ENCODE measurements at regions not wholly inside any gene's neighbourhood (a gene's known extent, or its start where the extent isn't known, plus 50 kb on each side); places are given as distances from the start of the nearest gene placed in this dataset.

DNA sequence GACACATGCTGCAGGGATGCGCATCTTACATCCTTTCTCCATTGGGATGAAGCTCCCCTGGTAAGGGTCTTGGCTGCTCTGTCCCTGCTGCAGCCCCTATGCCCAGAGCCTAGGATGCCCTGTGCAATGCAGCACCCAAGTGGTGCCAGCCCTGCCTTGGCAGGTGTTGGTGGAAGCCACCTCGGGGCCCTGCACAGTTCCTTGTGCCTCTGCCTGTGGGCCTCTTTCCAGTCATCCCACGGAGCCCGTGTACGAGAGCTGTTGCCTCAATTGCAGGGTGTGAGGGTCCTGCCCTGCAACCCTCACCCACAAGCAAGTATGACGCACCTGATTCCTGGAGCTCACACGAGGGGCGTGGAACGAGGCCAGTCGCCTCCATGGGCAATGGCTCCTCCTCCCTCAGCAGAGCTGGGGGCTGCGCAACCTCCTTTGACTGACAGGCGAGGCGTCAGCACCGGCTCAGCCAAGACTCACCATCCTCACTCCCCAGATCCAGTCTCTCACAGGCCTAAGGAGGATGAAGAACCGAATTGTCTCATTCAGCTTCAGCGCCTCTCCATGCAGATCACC is 719.6 kb downstream of the BRD1 start:
- no peak overlapping the region for H3K4me2 ChIP-seq (ENCODE audit: unreplicated experiment)
- TF ChIP-seq EZH2phosphoT487 (IDR thresholded peaks at IDR 0.05; ENCODE audit: insufficient read depth, low read depth) (no peak), EZH2 (IDR thresholded peaks at IDR 0.05; ENCODE audit: insufficient read depth, poor library complexity, severe bottlenecking) (no peak)
- no peak overlapping the region for H3K4me3 ChIP-seq
- H3K27ac ChIP-seq, result no peak overlapping the region
- H4K20me1 ChIP-seq (ENCODE audit: insufficient read depth), result no peaks in the 10 kb centered on the region
- no peaks in the 10 kb centered on the region for H3F3A ChIP-seq (ENCODE audit: insufficient read depth)
- in situ Hi-C loops (cut with MboI), result no loop called here
- H3K9me2 ChIP-seq (ENCODE audit: insufficient read depth), result no peaks in the 10 kb centered on the region
- H3K79me2 ChIP-seq (ENCODE audit: insufficient read depth), result no peaks in the 10 kb centered on the region
- no peak overlapping the region for H3K9ac ChIP-seq
- DNase-seq, result no peak
- no peaks in the 10 kb centered on the region for H3K4me1 ChIP-seq (ENCODE audit: insufficient read depth)
- WGBS, 2 experiments (ENCODE audit: low coverage in 1 of 2, low lambda C conversion rate in 2 of 2, missing lambda C conversion rate in 2 of 2), result 48 to 52% methylated on average over 15 to 16 of the region's 16 CpGs
- H3K9me3 ChIP-seq (ENCODE audit: low read depth), result no peaks in the 10 kb centered on the region
- no peaks in the 10 kb centered on the region for H3K27me3 ChIP-seq (replicated peaks; ENCODE audit: insufficient read depth)
- no peak overlapping the region for H2AFZ ChIP-seq
- H3K36me3 ChIP-seq (ENCODE audit: low read depth), result no peaks in the 10 kb centered on the region

DNA sequence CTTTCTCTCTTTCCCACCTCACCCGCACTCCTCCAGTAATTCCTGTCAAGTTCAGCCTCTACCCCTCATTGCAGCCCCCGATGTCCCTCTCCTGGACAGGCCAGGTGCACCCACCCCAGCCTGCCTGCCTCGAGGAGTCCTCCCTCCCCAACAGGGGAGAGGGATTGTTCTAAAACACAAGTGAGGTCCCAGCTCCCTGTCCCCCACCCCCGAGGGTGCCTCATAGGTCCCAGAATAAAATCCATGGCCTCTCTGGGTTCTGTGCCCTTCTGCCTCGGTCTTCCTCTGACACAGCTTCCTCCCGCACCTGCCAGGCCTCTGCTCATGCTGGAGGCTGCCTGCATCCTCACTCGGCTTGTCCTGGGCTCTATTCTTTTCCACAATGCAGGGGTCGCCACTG is 720.1 kb downstream of the BRD1 start:
- TF ChIP-seq EZH2phosphoT487 (IDR thresholded peaks at IDR 0.05; ENCODE audit: insufficient read depth, low read depth) (no peak), EZH2 (IDR thresholded peaks at IDR 0.05; ENCODE audit: insufficient read depth, poor library complexity, severe bottlenecking) (no peak)
- no peaks in the 10 kb centered on the region for H3K79me2 ChIP-seq (ENCODE audit: insufficient read depth)
- in situ Hi-C loops (cut with MboI), result no loop called here
- H3K36me3 ChIP-seq (ENCODE audit: low read depth), result no peaks in the 10 kb centered on the region
- H3K4me3 ChIP-seq, result no peak overlapping the region
- no peak overlapping the region for H3K4me2 ChIP-seq (ENCODE audit: unreplicated experiment)
- no peaks in the 10 kb centered on the region for H3K9me2 ChIP-seq (ENCODE audit: insufficient read depth)
- WGBS, 2 experiments (ENCODE audit: low coverage in 1 of 2, low lambda C conversion rate in 2 of 2, missing lambda C conversion rate in 2 of 2), result 25 to 34% methylated on average over 6 to 8 of the region's 8 CpGs
- no peaks in the 10 kb centered on the region for H3K4me1 ChIP-seq (ENCODE audit: insufficient read depth)
- H2AFZ ChIP-seq, result no peak overlapping the region
- H3F3A ChIP-seq (ENCODE audit: insufficient read depth), result no peaks in the 10 kb centered on the region
- H3K27ac ChIP-seq, result no peak overlapping the region
- no peaks in the 10 kb centered on the region for H3K27me3 ChIP-seq (replicated peaks; ENCODE audit: insufficient read depth)
- H3K9ac ChIP-seq, result no peak overlapping the region
- no peaks in the 10 kb centered on the region for H3K9me3 ChIP-seq (ENCODE audit: low read depth)
- no peaks in the 10 kb centered on the region for H4K20me1 ChIP-seq (ENCODE audit: insufficient read depth)
- DNase-seq, result no peak

DNA sequence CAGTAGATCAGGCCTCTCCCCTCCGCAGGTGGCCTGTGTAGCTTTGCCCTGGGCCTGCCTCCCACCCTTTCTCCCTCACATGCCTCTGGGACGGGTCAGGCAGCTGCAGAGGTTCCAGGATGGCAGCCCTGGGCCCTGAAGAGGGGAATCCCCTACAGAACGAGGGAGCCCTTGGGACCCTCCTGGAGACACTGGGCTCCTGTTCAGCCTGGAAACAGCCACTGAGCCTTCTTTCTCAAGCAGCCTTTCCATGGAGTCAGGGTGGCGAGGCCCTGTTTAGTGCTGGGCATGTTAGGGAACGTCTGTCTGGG is 720.9 kb downstream of the BRD1 start:
- Histone ChIP-seq H3K9me3 (ENCODE audit: low read depth) (no peaks in the 10 kb centered on the region), H3K4me2 (ENCODE audit: unreplicated experiment) (no peak overlapping the region)

GRCh38 chr22:49106096-49106841 is 721.4 kb downstream of the BRD1 start:
- H3K9me3 ChIP-seq (ENCODE audit: low read depth), result no peaks in the 10 kb centered on the region
- no peaks in the 10 kb centered on the region for H3K79me2 ChIP-seq (ENCODE audit: insufficient read depth)
- in situ Hi-C loops (cut with MboI), result no loop called here
- no peak for DNase-seq
- no peaks in the 10 kb centered on the region for H3F3A ChIP-seq (ENCODE audit: insufficient read depth)
- H3K27ac ChIP-seq, result no peak overlapping the region
- no peaks in the 10 kb centered on the region for H4K20me1 ChIP-seq (ENCODE audit: insufficient read depth)
- no peaks in the 10 kb centered on the region for H3K4me1 ChIP-seq (ENCODE audit: insufficient read depth)
- no peaks in the 10 kb centered on the region for H3K9me2 ChIP-seq (ENCODE audit: insufficient read depth)
- H3K27me3 ChIP-seq (replicated peaks; ENCODE audit: insufficient read depth), result no peaks in the 10 kb centered on the region
- no peak overlapping the region for H3K4me3 ChIP-seq
- H3K36me3 ChIP-seq (ENCODE audit: low read depth), result no peaks in the 10 kb centered on the region
- no peak for TF ChIP-seq EZH2 (IDR thresholded peaks at IDR 0.05; ENCODE audit: insufficient read depth, poor library complexity, severe bottlenecking)
- no peak for TF ChIP-seq EZH2phosphoT487 (IDR thresholded peaks at IDR 0.05; ENCODE audit: insufficient read depth, low read depth)
- 42 to 48% methylated on average over 12 of the region's 12 CpGs for WGBS, 2 experiments (ENCODE audit: low coverage in 1 of 2, low lambda C conversion rate in 2 of 2, missing lambda C conversion rate in 2 of 2)
- no peak overlapping the region for H3K9ac ChIP-seq
- H3K4me2 ChIP-seq (ENCODE audit: unreplicated experiment), result no peak overlapping the region
- no peak overlapping the region for H2AFZ ChIP-seq

More for the DNA sequence above, 720.9 kb downstream of the BRD1 start:
- TF ChIP-seq EZH2 (IDR thresholded peaks at IDR 0.05; ENCODE audit: insufficient read depth, poor library complexity, severe bottlenecking), result no peak
- no peak for TF ChIP-seq EZH2phosphoT487 (IDR thresholded peaks at IDR 0.05; ENCODE audit: insufficient read depth, low read depth)
- DNase-seq, result no peak
- Histone ChIP-seq H3K27ac (no peak overlapping the region), H3K4me3 (no peak overlapping the region), H3K79me2 (ENCODE audit: insufficient read depth) (no peaks in the 10 kb centered on the region), H3K4me1 (ENCODE audit: insufficient read depth) (no peaks in the 10 kb centered on the region), H3K9me2 (ENCODE audit: insufficient read depth) (no peaks in the 10 kb centered on the region), H3K36me3 (ENCODE audit: low read depth) (no peaks in the 10 kb centered on the region), H4K20me1 (ENCODE audit: insufficient read depth) (no peaks in the 10 kb centered on the region), H2AFZ (no peak overlapping the region), H3F3A (ENCODE audit: insufficient read depth) (no peaks in the 10 kb centered on the region), H3K27me3 (replicated peaks; ENCODE audit: insufficient read depth) (no peaks in the 10 kb centered on the region), H3K9ac (no peak overlapping the region)
- in situ Hi-C loops (cut with MboI), result no loop called here
- 17 to 28% methylated on average over 4 to 5 of the region's 5 CpGs for WGBS, 2 experiments (ENCODE audit: low coverage in 1 of 2, low lambda C conversion rate in 2 of 2, missing lambda C conversion rate in 2 of 2)
